GM21825 (cell line): ENCODE measurements at regions not wholly inside any gene's neighbourhood (a gene's known extent, or its start where the extent isn't known, plus 50 kb on each side); places are given as distances from the start of the nearest gene placed in this dataset.
"Not testable (repeated sequence)": the region's sequence is repeated elsewhere in the genome, so short reads cannot be mapped to it uniquely, and the experiment has no call there.

ENCODE experiments used
- ATAC-seq: cut with Tn5 transposase; IDR thresholded peaks from one replicate; pipeline ENCODE4 v1.9.1; 2021; ENCODE audit warnings: mild to moderate bottlenecking, moderate library complexity; ENCODE audit not compliant: unreplicated experiment

DNA sequence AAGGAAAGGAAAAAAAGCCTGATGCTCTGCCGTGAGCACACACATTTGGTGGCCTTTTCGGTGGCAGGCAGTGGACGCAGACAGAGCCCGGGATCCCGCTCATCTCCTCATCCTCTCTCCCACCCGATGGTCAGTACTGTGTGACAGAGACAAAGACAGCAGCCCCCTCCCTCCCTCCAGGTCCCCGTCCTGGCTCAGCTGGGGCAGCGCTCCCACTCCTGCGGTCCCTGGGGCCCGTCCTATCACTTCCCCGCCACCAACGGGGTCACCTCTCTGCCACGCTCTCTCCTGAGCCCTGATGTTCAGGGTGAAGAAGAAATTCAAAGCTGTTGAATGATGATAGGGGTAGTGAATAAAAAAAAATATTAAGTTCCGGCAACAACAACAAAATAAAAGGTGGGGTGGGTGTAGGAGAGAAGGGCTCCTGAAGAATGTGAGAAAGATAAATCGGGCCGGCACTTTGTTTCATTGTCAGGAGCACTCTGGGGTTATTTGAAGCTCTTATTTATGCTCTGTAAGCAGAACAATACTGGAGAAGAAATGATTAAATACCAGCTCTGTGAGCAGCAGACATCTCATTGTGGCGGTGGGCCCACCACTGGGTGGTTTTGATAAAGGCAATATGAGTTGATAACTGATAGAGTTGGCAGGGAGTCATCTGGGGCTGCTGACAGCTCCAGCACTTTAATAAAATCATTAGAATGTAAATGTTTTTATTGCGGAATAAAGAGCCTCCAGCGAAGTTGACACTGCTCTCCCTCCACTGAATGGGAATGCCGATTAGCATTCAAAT lies 417.7 kb downstream of the IRX1 start:
- no peak for ATAC-seq

DNA sequence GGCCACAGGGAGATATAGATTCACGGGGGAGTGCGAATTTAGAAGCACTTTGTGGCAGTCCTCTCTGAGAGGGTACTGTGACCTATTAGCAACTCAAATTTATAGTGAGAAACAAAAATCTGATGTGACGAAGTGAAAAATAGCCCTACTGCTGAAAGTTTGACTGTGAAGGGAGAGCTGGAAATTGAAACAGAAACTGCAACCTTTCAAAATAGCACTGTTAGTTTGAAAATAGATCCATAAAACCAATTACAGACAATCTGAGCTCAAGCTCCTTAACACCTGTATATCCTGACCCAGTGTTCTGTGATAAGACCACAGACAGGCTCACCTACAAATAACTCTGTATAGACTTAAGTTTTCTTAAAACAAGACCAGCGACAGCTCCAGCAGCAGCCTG lies 420.1 kb downstream of the IRX1 start:
- no peak for ATAC-seq

DNA sequence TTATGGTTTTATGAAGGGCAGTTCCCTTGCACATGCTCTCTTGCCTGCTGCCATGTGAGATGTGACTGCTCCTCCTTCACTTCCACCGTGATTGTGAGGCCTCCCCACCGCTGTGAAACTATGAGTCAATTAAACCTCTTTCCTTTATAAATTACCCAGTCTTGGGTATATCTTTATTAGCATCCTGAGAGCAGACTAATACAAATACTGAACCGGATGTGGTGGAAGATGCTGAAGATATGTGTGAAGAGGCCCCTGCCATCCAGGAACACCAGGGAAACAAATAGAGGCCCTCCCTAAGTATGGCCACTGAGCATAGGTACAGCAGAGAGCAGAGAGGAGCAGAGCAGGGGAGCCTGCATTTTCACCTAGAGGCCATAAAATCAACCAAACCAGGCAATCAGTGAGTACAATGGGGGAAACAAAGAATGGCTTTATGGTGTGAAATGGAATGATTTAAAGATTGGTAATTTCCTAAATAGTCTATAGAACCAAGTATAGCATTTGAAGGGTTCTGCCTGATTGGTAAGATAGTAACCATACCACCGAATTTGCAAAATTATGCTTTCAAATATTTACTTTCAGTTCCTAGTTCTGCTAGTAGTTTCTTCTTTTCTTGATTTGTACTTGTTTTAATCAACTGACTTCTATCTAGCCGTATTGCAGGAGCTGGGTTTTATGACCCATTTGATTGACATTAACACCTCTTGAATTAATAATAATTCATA lies 421.6 kb downstream of the IRX1 start:
- no peak for ATAC-seq

DNA sequence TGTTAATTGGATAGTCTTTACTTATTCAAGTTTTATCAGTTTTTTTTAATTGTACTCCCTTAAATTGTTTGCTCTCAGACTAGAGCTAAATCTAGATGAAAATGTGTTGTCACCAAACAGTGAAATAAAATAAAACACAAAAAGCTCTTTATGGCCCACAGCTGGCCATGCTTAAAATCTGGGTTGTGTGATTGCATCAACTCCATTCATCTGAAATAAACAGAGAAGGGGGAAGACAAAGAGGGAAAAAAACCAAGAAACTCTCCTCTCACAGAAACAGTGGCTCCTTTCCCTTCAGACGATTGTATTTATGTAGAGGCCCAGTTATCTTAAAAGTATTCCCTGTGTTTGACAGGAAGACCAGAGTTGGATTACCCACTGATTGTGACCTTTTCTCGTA lies 422.4 kb downstream of the IRX1 start:
- ATAC-seq = no peak

DNA sequence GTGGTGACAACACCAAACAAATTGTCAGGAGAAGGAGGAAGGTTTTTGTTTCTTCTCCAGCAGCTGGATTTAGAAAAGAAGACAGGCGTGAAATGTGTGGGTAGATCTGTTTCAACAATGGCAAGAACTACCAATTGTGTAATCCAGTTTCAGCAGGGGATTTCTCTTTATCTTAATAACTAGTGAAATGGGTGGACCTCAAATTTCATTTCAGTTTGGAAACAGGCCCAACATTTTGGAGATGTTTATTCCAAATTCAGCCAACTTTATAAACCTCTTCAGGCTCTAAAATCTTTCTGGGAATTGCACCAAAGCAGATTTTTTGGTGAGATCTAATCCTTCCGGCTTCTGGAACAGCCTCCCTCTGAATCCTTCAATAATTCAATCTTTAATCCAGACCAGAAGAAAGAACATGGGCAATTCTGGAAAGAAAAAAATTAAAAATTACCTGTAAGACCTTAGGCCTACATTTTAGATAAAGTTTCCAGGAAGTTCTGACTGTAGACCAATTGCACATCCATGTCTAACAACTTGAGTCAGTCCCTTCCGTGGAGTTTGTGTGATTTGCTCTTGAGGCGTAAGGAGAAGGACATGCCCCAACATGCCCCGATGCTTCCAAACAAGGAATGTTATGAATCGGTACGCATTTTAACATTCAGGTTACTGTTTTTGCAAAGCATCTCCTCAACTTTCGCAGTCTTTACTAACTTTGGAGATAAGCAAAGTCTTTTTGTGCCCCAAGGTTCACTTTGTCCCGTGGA lies 423.6 kb downstream of the IRX1 start:
- ATAC-seq = no peak

DNA sequence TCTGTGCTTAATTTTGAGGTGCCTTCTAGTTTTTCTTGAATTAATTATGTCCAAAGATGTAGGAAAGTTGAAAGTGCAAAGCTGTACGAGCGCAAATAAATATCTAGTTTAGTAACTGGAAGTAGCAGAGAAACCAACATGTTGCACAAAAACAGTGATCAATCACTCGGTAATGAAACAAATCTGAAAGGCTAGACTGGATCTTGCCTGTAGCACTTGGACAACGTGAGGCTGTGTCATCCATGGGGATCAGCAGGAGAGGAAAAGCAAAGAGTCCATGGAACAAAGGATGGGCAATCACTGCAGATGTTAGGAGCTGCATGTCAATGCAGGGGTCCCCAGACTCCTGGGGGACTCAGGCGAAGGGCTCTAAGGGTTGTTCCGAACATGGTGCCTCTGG lies 424.2 kb downstream of the IRX1 start:
- no peak for ATAC-seq

DNA sequence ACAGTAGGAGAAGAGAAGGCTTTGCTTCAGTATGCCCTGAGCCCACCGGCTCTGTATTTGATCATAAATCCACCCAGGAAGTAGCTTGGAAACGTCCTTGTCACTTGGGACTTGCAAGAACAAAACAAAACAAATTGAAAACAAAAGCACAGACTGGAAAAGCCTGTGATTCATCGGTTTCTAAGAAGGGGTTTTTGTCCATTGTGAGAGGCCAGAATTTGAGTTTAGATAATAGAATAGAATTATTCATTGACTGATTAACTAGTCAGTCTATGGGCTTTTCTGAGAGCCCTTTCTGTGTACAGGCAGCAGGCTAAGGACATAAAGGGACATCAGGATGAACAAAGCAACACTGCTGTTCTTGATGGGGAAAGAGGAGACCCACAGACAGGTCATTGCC lies 424.8 kb downstream of the IRX1 start:
- no peak for ATAC-seq

DNA sequence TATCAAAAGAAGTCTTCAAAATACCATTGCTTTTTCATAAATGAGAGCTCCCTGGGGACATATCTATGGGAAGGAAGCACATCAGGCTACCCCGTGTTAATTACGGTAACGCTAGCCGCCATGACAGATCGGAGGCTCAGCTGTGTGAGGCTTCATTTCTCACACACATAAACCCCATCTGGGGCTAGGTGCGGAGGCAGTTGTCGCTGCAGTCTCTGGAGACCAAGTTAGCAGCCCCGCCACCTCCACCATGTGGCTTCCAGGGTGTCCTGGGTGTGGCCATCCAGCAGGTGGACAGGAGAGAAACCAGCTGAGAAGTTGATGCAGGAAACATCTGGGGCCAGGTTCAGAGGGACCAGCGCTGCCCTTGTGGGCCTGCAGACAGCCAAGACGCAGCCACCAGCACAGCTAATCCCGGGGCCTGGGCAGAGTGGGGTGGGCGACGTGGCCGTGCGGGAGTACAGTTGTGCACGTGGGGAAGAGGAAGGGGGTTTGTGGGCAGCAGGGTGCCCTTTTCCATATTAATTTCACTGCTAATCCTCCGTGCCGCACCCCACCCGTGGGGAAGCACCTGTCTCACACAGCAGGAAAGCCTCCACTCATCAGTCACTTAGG lies 426.5 kb downstream of the IRX1 start:
- ATAC-seq = no peak

DNA sequence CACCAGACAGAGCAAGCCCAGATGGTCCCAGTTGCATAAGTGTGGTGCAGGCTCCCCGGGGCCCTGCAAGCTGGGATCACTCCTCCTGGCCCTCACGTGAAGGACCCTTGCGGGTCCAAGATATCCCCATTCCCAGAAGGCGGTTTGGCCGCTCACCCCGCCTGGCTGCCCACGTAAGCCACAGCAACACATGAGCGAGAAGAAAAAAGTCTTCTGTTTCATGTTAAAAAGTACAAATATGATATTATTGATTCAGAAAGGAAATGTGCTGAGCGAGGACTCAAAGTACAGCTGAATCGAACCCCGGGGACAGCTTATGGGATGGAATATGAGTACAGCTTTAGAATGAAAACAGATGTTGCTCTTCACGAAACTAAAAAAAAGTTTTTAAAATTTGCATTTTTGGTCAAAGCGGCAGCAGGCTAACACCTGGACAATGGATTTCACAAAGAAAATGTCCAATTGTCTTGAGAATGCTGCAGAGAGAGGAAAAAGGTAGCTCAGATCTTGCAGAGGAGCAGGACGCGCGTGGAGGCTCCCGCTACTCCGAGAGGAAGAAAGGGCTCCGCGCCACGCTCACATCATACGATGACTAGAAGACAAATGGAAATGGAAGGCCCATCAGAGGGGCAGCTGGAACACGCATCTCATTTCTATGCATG lies 427.6 kb downstream of the IRX1 start:
- ATAC-seq = no peak

DNA sequence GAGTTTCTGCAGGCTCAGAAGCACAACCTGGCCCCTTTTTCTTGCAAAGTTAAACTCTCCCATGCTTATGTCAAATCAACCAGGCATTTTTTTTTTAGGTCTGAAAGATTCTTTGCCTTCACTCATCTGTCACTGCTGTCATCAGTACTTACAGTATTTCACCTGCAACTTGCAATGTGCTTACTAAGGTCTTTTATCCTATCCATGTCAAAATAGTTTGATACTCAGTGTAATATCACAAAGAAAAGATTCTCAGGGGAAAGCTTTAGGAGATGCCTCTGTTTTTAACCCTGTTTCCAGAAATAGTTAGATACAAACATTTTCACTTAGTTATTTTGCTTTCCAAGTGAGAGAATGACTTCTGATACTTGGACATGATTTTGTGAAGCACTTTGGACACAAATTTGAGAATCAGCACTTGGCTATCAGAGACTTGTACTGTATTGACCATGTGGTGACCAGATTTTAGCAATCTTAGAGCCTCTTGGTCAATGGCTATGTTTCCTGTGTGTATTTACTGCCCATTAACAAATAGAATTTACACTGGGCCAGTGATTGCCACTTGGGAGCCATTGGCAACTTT lies 428.2 kb downstream of the IRX1 start:
- no peak for ATAC-seq

DNA sequence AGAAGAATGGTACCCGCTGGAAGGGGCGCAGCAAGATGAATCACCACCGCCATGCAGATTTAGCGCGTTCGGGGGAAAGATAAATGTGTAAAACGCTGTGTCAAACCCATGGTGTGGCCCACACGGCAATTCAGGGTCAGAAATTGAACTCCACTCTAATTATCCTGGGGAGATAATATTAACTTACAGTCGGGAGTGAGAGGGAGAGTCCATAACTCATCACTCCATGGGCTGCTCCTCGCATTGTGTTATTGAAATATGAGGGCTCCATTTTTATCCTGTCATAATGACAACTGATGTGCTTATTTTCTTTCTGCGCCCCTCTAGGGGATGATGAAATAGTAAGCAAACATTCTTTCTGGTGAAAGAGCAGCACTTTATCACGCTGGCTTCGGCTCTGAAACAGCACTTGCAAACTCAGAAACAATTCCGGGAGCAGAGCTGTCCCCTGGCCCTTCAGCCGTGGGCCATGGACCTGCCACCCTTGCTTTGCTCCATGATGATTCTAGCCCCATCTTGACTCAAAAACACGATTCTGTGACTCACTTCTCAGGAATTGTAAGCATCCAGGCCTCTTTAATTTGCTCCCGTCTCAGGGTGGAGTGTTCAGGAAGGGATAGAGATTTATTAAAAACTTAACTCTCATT lies 431.6 kb downstream of the IRX1 start:
- no peak for ATAC-seq

DNA sequence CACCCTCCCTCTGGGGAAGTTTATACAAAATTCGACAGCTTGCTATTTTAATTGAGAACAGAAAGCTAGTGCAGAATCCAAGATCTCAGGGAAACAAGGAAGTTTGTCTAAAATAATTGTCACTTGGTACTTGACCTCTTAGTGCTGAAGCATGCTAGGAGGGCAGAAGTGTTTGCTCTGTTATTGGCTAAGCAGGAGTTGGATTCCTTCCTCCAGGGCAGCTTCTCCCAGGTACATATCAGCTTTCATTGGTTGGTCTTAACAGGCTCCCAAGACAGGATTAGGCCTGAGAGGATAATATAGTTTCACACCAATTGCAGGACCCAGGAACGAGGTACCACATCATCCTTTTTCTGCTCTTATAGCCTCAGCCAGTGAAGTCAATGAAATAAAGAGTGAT lies 432.8 kb downstream of the IRX1 start:
- ATAC-seq = no peak

DNA sequence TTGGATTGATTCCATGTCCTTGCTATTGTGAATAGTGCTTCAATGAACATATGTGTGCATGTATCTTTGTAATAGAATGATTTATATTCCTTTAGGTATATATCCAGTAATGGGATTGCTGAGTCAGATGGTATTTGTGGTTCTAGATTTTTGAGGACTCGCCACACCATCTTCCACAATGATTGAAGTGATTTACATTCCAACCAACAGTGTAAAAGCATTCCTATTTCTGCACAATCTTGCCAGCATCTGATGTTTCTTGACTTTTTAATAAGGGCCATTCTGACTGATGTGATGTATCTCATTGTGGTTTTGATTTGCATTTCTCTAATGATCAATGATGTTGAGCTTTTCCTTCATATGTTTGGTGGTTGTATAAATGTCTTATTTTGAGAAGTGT lies 437.9 kb downstream of the IRX1 start:
- ATAC-seq = not testable (repeated sequence)

DNA sequence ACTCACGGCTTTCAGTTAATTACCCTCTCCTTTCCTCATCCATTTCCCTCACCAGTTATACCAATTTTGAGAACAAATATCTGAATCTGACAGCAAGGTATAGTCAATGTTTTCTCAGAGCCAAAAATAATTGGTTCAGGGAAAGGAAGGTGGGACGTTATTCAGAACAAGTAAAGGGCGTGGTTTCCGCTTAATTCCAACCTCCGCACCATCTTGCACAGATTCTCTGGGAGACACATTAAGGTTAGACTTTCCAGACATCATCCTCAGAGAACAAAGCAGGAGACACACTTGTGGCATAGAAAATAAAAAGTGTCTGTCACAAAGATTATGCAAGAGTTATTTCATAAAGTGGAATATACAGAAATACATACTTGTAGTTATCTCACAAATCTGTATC lies 441.2 kb downstream of the IRX1 start:
- no peak for ATAC-seq

DNA sequence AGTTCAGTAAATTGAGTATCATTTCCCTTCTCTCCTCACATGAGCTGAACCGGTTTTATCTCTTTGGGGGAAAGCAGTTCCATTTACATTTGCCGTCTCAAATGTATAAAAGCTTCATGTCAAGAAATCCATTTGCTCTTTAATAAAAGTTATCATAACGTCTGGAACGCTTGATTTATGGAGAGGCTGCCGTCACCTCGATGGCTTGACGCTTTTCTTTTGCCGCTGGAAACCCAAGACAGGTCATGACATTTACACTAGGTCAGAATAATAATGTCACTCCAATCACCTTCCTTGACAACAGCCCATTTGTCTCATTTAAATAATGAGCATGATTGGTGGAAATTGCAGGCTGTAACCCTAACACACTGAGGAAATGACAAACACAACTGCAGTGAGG lies 443.4 kb downstream of the IRX1 start:
- ATAC-seq = no peak

DNA sequence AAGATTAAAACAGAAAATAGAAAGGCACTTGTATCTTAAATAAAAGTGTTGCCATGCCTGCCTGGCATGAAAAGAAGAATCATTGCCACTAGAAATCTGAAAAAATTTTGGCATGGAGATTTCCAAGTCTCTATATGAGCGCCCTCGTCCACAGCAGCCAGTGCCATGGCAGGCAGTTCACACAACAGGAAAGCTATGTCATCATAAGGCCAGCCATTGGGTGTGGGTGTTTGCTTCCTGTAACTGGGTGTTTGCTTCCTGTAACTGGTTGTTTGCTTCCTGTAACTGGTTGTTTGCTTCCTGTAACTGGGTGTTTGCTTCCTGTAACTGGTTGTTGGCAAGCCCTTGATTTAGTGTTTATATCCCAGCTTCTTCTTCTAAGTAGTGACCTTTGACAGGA lies 446.7 kb downstream of the IRX1 start:
- ATAC-seq = no peak

DNA sequence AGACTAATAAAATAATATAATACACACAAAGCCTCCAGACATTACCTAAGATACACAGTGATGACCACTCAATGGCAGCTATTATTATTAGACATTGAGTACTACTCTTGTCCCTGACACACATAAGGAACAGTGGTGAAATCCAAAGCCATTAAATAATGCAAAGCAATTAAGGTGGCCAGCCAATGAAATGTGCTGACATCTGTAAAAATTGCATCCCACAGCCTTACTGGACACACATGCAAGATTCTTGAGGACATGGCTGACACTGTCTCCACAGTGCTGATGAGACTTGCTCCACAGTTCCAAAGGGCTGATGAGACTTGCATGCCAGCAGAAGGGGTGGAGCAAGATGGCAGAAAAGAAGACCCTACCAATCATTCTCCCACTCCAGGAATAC lies 447.5 kb downstream of the IRX1 start:
- no peak for ATAC-seq

DNA sequence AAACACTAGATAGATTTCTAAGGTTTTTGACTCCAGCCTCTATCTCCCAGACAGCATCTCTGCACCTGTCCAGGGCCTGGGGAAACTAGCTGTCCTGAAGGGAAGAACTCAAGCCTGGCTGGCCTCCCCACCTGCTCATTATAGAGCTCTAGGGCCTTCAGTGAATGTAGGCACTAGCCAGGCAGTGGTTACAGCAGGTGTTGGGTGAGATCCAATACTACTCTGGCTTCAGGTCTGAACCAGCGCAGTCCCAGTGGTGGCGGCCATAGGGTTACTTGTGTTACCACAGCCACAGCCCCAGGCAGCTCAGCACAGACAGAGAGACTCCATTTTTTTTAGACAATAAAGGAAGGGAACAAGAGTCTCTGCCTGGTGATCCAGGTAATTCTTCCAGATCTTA lies 449.2 kb downstream of the IRX1 start:
- no peak for ATAC-seq

DNA sequence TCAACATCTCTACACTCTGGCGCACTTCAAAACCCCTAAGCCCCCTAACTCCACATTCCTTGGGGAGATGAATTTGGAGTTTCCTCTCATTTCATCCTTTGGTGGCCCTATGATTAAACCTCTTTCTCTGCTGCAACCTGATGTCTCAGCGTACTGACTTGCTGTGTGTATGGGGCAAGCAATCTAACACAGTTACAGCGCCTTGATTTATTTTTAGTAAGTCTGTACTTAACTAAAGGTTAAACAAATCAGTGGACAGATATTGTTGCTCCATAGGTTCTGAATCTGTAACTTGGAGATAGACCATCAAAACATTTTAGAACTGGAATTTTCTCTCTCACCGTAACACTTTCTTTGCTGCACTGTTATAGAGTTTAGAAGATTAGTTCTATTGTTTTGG lies 452.8 kb downstream of the IRX1 start:
- ATAC-seq = no peak

DNA sequence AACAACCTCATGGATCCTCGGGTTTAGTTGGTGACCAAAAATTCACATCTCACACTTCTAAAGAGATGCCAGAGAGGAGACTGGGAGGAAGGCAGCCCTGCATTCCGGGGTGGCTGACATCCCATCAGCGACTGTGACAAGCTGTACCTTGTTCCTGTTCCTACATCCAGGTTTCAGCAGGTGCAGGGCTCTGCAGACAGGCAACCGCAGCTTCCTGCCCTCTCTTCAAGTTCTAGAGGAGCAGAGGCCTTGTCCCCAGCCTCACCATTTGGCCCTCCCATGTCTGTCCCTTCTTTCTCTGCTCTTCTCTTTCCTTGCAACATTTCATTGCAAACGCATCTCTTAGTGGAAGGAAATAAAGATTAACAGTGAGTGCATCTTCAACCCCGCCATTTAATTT lies 454.6 kb downstream of the IRX1 start:
- ATAC-seq = no peak
